Panc1 (cell line): ENCODE measurements at regions not wholly inside any gene's neighbourhood (a gene's known extent, or its start where the extent isn't known, plus 50 kb on each side); places are given as distances from the start of the nearest gene placed in this dataset.

Experiments used
- ATAC-seq: fragments of 200-7000 bp; cut with Tn5 transposase; 2 replicates; pipeline ENCODE4 v1.9.1; 2020; ENCODE audit warnings: mild to moderate bottlenecking, moderate library complexity
- BruUV-seq: library from RNA; stranded (reverse); fragments of 400-500 nt; replicated peaks from 2 replicates; lab custom pipeline; 2021; lab: Mats Ljungman, UMichigan
- CTCF ChIA-PET: fragments of 300-600 bp; sonication (Branson Sonifier 250); formaldehyde crosslinking; loops from one replicate; lab custom pipeline; 2022; ENCODE audit warnings: antibody characterized with exemption; lab: Charles Lee
- POLR2A ChIA-PET: fragments of 300-600 bp; sonication (Branson Sonifier 250); formaldehyde crosslinking; loops from one replicate; lab custom pipeline; 2022; ENCODE audit warnings: antibody characterized with exemption; lab: Charles Lee
- DNase-seq: peaks from one replicate; pipeline ENCODE4 v3.0.0-alpha.2; 2010; ENCODE audit warnings: low read depth, low spot score
- H3K27ac ChIP-seq: 2 replicates; pipeline ENCODE4 v1.5.1; 2011; ENCODE audit warnings: mild to moderate bottlenecking, low read length, inconsistent platforms
- H3K27me3 ChIP-seq: fragments of 200-500 bp; sonication (Bioruptor generic); 2 replicates; pipeline ENCODE4 v1.6.0; 2014; ENCODE audit warnings: low read length, inconsistent platforms; ENCODE audit not compliant: control insufficient read depth, insufficient read depth
- H3K36me3 ChIP-seq: fragments of 200-500 bp; sonication (Bioruptor generic); 2 replicates; pipeline ENCODE4 v1.5.1; 2014; ENCODE audit warnings: inconsistent platforms, mild to moderate bottlenecking, low read length, moderate library complexity; ENCODE audit not compliant: control insufficient read depth, insufficient read depth
- H3K4me1 ChIP-seq: 2 replicates; pipeline ENCODE4 v1.5.1; 2011; ENCODE audit warnings: inconsistent platforms, mild to moderate bottlenecking, low read length, moderate library complexity; ENCODE audit not compliant: control insufficient read depth, insufficient read depth
- H3K4me3 ChIP-seq, 2 experiments: 2 replicates each; pipeline ENCODE4 v1.5.1; 2011 to 2012; ENCODE audit warnings: low read depth in 2 of 2, low read length in 2 of 2, mild to moderate bottlenecking in 2 of 2, inconsistent platforms in 1 of 2, moderate library complexity in 1 of 2
- H3K9me3 ChIP-seq: fragments of 200-500 bp; sonication (Bioruptor generic); 2 replicates; pipeline ENCODE4 v1.5.1; 2014; ENCODE audit warnings: low read depth, mild to moderate bottlenecking, inconsistent platforms, low read length, moderate library complexity; ENCODE audit not compliant: control insufficient read depth, insufficient read depth
- CTCF ChIP-seq: fragments of 450-650 bp; IDR thresholded peaks from 2 replicates; pipeline ENCODE4 v1.5.1; 2017; ENCODE audit warnings: mild to moderate bottlenecking
- POLR2AphosphoS5 ChIP-seq: IDR thresholded peaks from 2 replicates; pipeline ENCODE4 v1.6.1; 2012; ENCODE audit warnings: mild to moderate bottlenecking, low read depth, low read length, moderate library complexity
- REST ChIP-seq, 2 experiments: IDR thresholded peaks; 2 replicates each; pipeline ENCODE4 v1.6.1; 2011 to 2012; ENCODE audit warnings: low read depth in 2 of 2, control low read depth in 1 of 2, low read length in 1 of 2, mild to moderate bottlenecking in 1 of 2, moderate library complexity in 1 of 2; ENCODE audit not compliant: insufficient read depth in 1 of 2
- SIN3A ChIP-seq: IDR thresholded peaks from 2 replicates; pipeline ENCODE4 v1.6.1; 2012; ENCODE audit warnings: low read depth, mild to moderate bottlenecking, low read length, moderate library complexity, borderline replicate concordance; ENCODE audit not compliant: insufficient read depth
- TCF7L2 ChIP-seq: IDR thresholded peaks from 2 replicates; pipeline ENCODE4 v1.6.1; 2011; ENCODE audit warnings: mild to moderate bottlenecking, low read depth, low read length, inconsistent platforms
- in situ Hi-C: cut with HindIII; loops from 2 replicates; pipeline ENCODE4 v1.10.0; 2016; ENCODE audit warnings: low sequenced_read_pairs, low pct_unique_long_range_greater_than_20kb
- intact Hi-C: fragments of 100-400 bp; cut with micrococcal nuclease; formaldehyde crosslinking; loops from one replicate; pipeline ENCODE4 v1.10.0; 2022; ENCODE audit not compliant: unreplicated experiment

GRCh38 chr6:139904568-139904967 lies 530.1 kb upstream of the CITED2 start:
- TF ChIP-seq TCF7L2: no peak
- TF ChIP-seq POLR2AphosphoS5: no peak
- TF ChIP-seq REST (IDR thresholded peaks at IDR 0.05; ENCODE audit: insufficient read depth in 1 of 2, low read depth in 2 of 2, low read length in 1 of 2): no peak
- no peak for TF ChIP-seq SIN3A
- no peak for TF ChIP-seq CTCF
- H3K27me3 ChIP-seq: no peaks in the 10 kb centered on the region
- ATAC-seq: no peak
- ChIA-PET POLR2A (no interaction called here), CTCF (no interaction called here)
- no peak for DNase-seq
- BruUV-seq: no TSS peak
- in situ Hi-C loops (no loop called here), intact Hi-C loops (no loop called here)
- H3K9me3 ChIP-seq: peaks cover 5% of the 10 kb centered on the region; the same call in 1 of the 2 replicates
- H3K27ac ChIP-seq: peak overlapping the region; percentile 39; the same call in 1 of the 2 replicates
- no peaks in the 10 kb centered on the region for H3K4me1 ChIP-seq
- H3K36me3 ChIP-seq: no peaks in the 10 kb centered on the region
- no peak overlapping the region for H3K4me3 ChIP-seq

- no peak for DNase-seq
- intact Hi-C loops (no loop called here), in situ Hi-C loops (no loop called here)
- CTCF ChIA-PET: no interaction called here
- Histone ChIP-seq H3K27ac (peak overlapping the region; percentile 39; the same call in 1 of the 2 replicates), H3K4me3 (no peak overlapping the region), H3K27me3 (no peaks in the 10 kb centered on the region), H3K9me3 (peaks cover 5% of the 10 kb centered on the region; the same call in 1 of the 2 replicates), H3K4me1 (no peaks in the 10 kb centered on the region), H3K36me3 (no peaks in the 10 kb centered on the region)
- POLR2A ChIA-PET: no interaction called here
- no peak for ATAC-seq
- no peak for TF ChIP-seq SIN3A
- TF ChIP-seq CTCF: no peak
- no peak for TF ChIP-seq REST (IDR thresholded peaks at IDR 0.05; ENCODE audit: insufficient read depth in 1 of 2, low read depth in 2 of 2, low read length in 1 of 2)
- TF ChIP-seq POLR2AphosphoS5: no peak
- no peak for TF ChIP-seq TCF7L2
- no TSS peak for BruUV-seq
These were observed 529.7 kb upstream of the CITED2 start for GRCh38 chr6:139904158-139904533.
